OCI-LY1 (cell line): ENCODE measurements at regions not wholly inside any gene's neighbourhood (a gene's known extent, or its start where the extent isn't known, plus 50 kb on each side); places are given as distances from the start of the nearest gene placed in this dataset.

Experiments used
- H2AFZ ChIP-seq: fragments of 200-600 bp; sonication (generic), shearing (Covaris generic); 2 replicates; pipeline ENCODE4 v1.6.0; 2014; ENCODE audit warnings: antibody characterized with exemption, mild to moderate bottlenecking, low read length
- H3F3A ChIP-seq: fragments of 200-600 bp; sonication (generic), shearing (Covaris generic); 2 replicates; pipeline ENCODE4 v1.6.0; 2014; ENCODE audit warnings: mild to moderate bottlenecking, antibody characterized with exemption, low read length, moderate library complexity; ENCODE audit not compliant: insufficient read depth
- H3K27ac ChIP-seq: fragments of 200-600 bp; sonication (generic); 2 replicates; pipeline ENCODE4 v1.5.1; 2014; ENCODE audit warnings: low read length, mixed run types, mild to moderate bottlenecking, low read depth; ENCODE audit not compliant: poor library complexity, severe bottlenecking
- H3K27me3 ChIP-seq: fragments of 200-600 bp; sonication (generic); 2 replicates; pipeline ENCODE4 v1.6.0; 2014; ENCODE audit warnings: antibody characterized with exemption, mild to moderate bottlenecking, low read length, moderate library complexity; ENCODE audit not compliant: insufficient read depth
- H3K36me3 ChIP-seq: fragments of 200-600 bp; sonication (generic); 2 replicates; pipeline ENCODE4 v1.6.1; 2014; ENCODE audit warnings: mild to moderate bottlenecking, antibody characterized with exemption, low read length, moderate library complexity, mixed read lengths; ENCODE audit not compliant: insufficient read depth
- H3K4me1 ChIP-seq: fragments of 200-600 bp; sonication (generic); 2 replicates; pipeline ENCODE4 v1.5.1; 2014; ENCODE audit warnings: mild to moderate bottlenecking, low read length, moderate library complexity; ENCODE audit not compliant: insufficient read depth, severe bottlenecking
- H3K4me2 ChIP-seq: fragments of 200-600 bp; sonication (generic), shearing (Covaris generic); 2 replicates; pipeline ENCODE4 v1.6.1; 2014; ENCODE audit warnings: low read length
- H3K4me3 ChIP-seq: fragments of 200-600 bp; sonication (generic); 2 replicates; pipeline ENCODE4 v1.5.1; 2014; ENCODE audit warnings: low read length, low read depth, mild to moderate bottlenecking, mixed read lengths; ENCODE audit not compliant: poor library complexity, severe bottlenecking
- H3K79me2 ChIP-seq: fragments of 200-600 bp; shearing (Covaris generic); 2 replicates; pipeline ENCODE4 v1.6.1; 2016; ENCODE audit warnings: mixed run types, low read length, mixed read lengths; ENCODE audit not compliant: insufficient read depth
- H3K9ac ChIP-seq: fragments of 200-600 bp; sonication (generic), shearing (Covaris generic); 2 replicates; pipeline ENCODE4 v1.6.1; 2014; ENCODE audit warnings: mild to moderate bottlenecking, low read length, mixed read lengths
- H3K9me2 ChIP-seq: fragments of 200-600 bp; sonication (generic), shearing (Covaris generic); 2 replicates; pipeline ENCODE4 v1.6.1; 2014; ENCODE audit warnings: low read depth, mild to moderate bottlenecking, low read length, mixed read lengths
- H3K9me3 ChIP-seq: fragments of 200-600 bp; shearing (Covaris generic); 2 replicates; pipeline ENCODE4 v1.6.1; 2014; ENCODE audit warnings: low read length, mixed read lengths
- H4K20me1 ChIP-seq: fragments of 200-600 bp; sonication (generic), shearing (Covaris generic); 2 replicates; pipeline ENCODE4 v1.6.0; 2016; ENCODE audit warnings: mild to moderate bottlenecking, low read length; ENCODE audit not compliant: insufficient read depth
- CTCF ChIP-seq: fragments of 200-600 bp; sonication (generic), shearing (Covaris generic); IDR thresholded peaks from 2 replicates; pipeline ENCODE4 v1.5.1; 2017; ENCODE audit warnings: mild to moderate bottlenecking, antibody characterized with exemption, low read length, moderate library complexity, mixed read lengths
- EZH2 ChIP-seq: fragments of 200-600 bp; sonication (generic), shearing (Covaris generic); IDR thresholded peaks from 2 replicates; pipeline ENCODE4 v1.8.0; 2017; ENCODE audit warnings: borderline replicate concordance, mixed run types, mild to moderate bottlenecking, antibody characterized with exemption, low read length, moderate library complexity, mixed read lengths

GRCh38 chr18:28666216-28666615 lies 489.3 kb upstream of the CDH2 start:
- no peak overlapping the region for H2AFZ ChIP-seq
- H3K9me3 ChIP-seq: no peaks in the 10 kb centered on the region
- H3K4me1 ChIP-seq: no peaks in the 10 kb centered on the region
- no peak overlapping the region for H3K4me2 ChIP-seq
- no peaks in the 10 kb centered on the region for H3K79me2 ChIP-seq
- H4K20me1 ChIP-seq: no peaks in the 10 kb centered on the region
- H3K4me3 ChIP-seq: no peak overlapping the region
- H3K9me2 ChIP-seq: no peaks in the 10 kb centered on the region
- TF ChIP-seq CTCF (no peak), EZH2 (no peak)
- no peak overlapping the region for H3K27ac ChIP-seq
- H3K9ac ChIP-seq: no peak overlapping the region
- H3F3A ChIP-seq: no peaks in the 10 kb centered on the region
- no peaks in the 10 kb centered on the region for H3K27me3 ChIP-seq
- no peaks in the 10 kb centered on the region for H3K36me3 ChIP-seq

- no peak overlapping the region for H3K4me2 ChIP-seq
- no peak overlapping the region for H3K27ac ChIP-seq
Measured at GRCh38 chr18:28657961-28658360, 481.0 kb upstream of the CDH2 start.

GRCh38 chr18:28652654-28653053 lies 475.7 kb upstream of the CDH2 start:
- Histone ChIP-seq H3F3A (no peaks in the 10 kb centered on the region), H3K27me3 (no peaks in the 10 kb centered on the region), H3K4me1 (no peaks in the 10 kb centered on the region), H3K4me3 (no peak overlapping the region), H3K4me2 (no peak overlapping the region), H3K36me3 (no peaks in the 10 kb centered on the region), H2AFZ (no peak overlapping the region), H3K9ac (no peak overlapping the region), H3K27ac (no peak overlapping the region), H3K79me2 (no peaks in the 10 kb centered on the region), H4K20me1 (no peaks in the 10 kb centered on the region), H3K9me2 (no peaks in the 10 kb centered on the region), H3K9me3 (no peaks in the 10 kb centered on the region)
- TF ChIP-seq CTCF: no peak
- TF ChIP-seq EZH2: no peak

More at GRCh38 chr18:28657961-28658360, 481.0 kb upstream of the CDH2 start:
- H3K79me2 ChIP-seq: no peaks in the 10 kb centered on the region
- no peaks in the 10 kb centered on the region for H3K4me1 ChIP-seq
- no peaks in the 10 kb centered on the region for H3K36me3 ChIP-seq
- no peak for TF ChIP-seq CTCF
- TF ChIP-seq EZH2: no peak
- no peaks in the 10 kb centered on the region for H3K9me2 ChIP-seq
- H2AFZ ChIP-seq: no peak overlapping the region
- no peak overlapping the region for H3K4me3 ChIP-seq
- H3K9me3 ChIP-seq: no peaks in the 10 kb centered on the region
- no peak overlapping the region for H3K9ac ChIP-seq
- no peaks in the 10 kb centered on the region for H3F3A ChIP-seq
- H4K20me1 ChIP-seq: no peaks in the 10 kb centered on the region
- H3K27me3 ChIP-seq: no peaks in the 10 kb centered on the region
